ENCODE measurements at regions not wholly inside any gene's neighbourhood (a gene's known extent, or its start where the extent isn't known, plus 50 kb on each side); places are given as distances from the start of the nearest gene placed in this dataset.

GRCh38 chr2:164187121-164187520, 434.2 kb downstream of the GRB14 start:
- TF ChIP-seq SUZ12 (IDR thresholded peaks at IDR 0.05; ENCODE audit: extremely low read depth, insufficient read depth, insufficient read length) (no peak), YY1 (IDR thresholded peaks at IDR 0.05; ENCODE audit: insufficient read depth, insufficient read length) (no peak)

All from NT2/D1 (cell line).